Hepatic stellate cell (primary cell): ENCODE measurements at regions not wholly inside any gene's neighbourhood (a gene's known extent, or its start where the extent isn't known, plus 50 kb on each side); places are given as distances from the start of the nearest gene placed in this dataset.
"Not testable (repeated sequence)": the region's sequence is repeated elsewhere in the genome, so short reads cannot be mapped to it uniquely, and the experiment has no call there.

Experiments used
- DNase-seq: peaks from one replicate; pipeline ENCODE4 v3.0.0; 2011; ENCODE audit warnings: low spot score

DNA sequence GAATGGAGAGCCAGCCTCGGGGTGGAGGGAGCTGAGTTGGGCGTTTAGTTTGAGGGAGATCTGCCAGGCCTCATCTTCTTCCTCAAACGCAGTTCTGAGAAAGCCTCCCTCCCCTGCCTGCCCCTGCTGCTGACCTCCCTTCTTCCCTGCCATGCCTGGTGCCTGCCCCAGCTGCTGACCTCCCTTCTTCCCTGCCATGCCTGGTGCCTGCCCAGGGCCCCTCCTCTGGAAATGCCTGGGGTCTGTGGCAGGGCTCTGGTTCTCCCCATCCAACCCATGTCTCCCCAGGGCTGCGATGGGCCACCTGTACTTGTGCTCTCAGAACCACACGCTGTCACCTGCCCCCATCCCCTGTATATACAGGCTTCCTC is 114.6 kb downstream of the VEGFA start:
- no peak for DNase-seq

GRCh38 chr6:43883847-43884651 is 114.0 kb downstream of the VEGFA start:
- no peak for DNase-seq

DNA sequence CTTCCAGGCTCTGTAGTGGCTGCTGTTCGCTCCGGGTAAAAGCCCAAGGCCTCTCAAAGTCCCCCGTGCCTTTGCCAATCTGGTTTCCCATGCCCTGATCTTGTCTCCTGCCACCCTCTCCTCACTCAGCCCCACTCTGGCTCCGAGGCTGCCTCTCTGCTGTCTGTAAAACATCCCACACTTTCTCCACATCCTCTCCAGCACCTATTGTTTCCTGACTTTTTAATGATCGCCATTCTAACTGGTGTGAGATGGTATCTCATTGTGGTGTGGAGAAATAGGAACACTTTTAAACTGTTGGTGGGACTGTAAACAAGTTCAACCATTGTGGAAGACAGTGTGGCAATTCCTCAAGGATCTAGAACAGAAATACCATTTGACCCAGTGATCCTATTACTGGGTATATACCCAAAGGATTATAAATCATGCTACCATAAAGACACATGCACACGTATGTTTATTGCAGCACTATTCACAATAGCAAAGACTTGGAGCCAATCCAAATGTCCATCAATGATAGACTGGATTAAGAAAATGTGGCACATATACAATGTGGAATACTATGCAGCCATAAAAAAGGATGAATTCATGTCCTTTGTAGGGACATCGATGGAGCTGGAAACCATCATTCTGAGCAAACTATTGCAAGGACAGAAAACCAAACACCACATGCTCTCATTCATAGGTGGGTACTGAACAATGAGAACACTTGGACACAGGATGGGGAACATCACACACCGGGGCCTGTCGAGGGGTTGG is 112.9 kb downstream of the VEGFA start:
- not testable (repeated sequence) for DNase-seq

DNA sequence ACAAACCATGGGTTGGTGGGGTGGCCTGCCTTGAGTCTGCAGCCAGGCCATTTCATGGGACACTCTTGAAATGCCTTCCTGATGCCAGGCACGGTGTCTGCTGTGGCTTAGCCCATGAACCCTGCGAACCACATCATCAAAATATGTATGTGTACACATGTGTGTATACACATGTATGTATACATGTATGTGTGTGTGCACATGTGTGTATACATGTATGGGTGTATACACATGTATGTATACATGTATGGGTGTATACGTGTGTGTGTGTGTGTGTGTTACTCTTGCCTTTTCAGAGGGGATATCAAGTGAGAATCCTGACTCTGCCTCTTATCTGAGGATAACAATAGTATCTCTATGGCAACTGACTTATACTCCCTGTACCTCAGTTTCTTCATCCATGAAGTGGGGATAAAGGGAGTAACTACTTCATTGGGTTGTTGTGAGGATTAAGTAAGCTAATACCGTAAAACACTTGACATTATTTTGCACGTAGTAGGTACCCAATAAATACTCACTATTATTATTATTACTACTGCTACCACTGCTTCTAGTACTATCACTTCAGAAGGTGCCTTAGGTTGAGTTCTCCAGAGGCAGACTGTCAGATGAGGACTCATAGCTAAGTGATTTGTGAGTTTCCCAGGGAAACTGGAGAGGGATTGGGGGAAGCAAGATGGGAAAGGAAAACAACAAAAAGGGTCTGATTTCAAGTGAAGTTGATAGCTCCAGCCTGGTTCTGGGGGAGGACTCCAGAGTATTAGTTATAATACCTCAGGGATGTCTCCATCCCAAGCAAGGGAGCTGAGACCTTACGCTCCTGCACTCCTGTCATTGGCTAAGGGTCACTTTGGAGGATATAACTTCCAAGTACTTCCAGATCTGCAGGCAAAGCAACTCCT is 110.5 kb downstream of the VEGFA start:
- no peak for DNase-seq

DNA sequence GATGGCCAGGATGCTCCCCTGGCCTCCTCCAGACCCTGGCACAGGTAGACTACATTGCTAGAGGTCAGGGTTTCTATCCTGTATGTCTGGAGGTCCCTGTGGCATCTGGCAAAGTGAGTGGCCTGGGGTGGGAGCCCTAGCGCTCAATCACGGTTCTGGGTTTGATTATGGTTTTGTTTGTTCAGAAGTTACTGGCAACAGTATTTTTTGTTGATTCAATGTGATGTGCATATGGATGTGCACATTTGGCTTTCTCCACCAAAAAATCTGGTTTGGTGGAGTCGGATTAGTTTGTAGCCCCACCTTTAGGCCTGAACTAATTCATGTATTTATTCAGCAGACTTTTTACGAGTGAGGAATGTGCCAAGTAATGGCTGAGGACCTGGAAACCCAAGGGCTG is 109.7 kb downstream of the VEGFA start:
- no peak for DNase-seq

- DNase-seq, result no peak
Observed at GRCh38 chr6:43878823-43879495, 108.9 kb downstream of the VEGFA start.

DNA sequence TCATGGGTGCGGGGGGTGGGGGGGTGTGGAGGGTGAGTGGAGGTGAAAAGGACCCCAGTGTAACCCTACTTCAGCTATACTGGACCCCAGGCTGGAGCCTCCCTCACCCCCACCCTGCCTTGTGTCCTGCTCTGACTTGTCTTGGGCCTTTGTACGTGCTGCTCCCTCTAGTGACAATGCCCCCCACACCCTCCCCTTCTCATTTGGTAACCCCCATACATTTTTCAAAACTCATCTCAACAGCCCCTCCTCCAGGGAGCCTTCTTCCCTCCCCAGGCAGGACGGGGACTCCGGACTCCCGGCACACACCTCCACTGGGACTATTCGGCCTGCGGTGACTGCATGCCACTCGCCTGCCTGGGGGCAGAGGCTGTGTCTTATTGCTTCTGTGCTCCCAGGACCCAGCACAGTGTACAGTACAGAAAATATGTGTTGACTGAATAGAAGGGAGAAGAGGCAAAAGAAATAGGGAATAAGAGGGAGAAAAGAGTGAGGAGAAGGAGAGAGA is 108.2 kb downstream of the VEGFA start:
- no peak for DNase-seq

DNA sequence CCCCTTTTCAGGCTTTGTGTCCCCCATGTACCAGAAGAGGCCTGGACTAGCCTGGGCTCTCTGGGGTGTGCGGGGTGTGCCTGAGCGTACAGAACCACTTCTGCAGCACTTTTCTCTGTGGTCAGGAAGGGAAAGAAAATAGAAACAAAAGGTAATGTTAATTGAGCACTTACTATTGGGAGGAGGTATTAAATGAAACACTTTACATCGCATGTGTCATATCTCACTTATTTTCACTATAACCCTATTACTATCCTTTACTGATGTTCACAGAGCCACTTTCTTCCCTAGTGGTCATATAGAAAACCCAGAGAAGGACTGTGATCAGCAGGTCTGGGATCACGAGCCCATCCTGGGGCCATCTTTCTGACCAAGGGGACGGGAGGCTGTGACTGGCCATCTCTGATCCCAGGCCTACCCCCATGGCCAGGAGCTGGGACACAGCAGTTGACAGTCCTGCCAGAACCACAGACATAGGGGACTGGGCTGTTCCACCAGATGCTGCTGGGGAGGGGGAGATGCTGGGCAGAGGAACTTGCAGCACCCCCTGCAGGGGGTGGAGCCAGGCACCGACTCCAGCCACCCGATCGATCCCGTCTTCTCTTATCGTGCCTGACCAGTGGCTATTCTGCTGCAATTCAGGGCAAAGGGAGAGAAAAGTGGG is 107.6 kb downstream of the VEGFA start:
- DNase-seq, result no peak

DNA sequence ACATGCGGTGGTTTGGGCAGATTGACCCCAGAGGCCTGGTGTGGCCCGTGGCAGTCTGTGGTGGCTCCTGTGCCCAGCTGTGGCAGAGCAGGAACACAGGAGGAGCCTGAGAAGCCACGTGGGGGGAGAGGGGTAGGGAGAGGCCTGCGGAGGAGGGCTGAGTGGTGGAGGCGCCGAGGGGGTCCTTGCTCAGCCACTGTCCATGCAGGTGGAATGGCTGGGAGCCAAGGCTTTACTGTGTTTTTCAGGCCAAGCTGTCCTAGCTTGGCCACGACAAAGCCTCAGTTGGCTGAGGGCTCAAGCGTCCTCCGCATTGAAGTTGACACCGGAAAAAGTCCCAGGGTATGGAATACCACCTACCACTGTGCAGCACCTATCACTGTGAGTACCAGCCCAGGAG is 107.0 kb downstream of the VEGFA start:
- no peak for DNase-seq

- no peak for DNase-seq
Observed at GRCh38 chr6:43876602-43877001, 106.6 kb downstream of the VEGFA start.

DNA sequence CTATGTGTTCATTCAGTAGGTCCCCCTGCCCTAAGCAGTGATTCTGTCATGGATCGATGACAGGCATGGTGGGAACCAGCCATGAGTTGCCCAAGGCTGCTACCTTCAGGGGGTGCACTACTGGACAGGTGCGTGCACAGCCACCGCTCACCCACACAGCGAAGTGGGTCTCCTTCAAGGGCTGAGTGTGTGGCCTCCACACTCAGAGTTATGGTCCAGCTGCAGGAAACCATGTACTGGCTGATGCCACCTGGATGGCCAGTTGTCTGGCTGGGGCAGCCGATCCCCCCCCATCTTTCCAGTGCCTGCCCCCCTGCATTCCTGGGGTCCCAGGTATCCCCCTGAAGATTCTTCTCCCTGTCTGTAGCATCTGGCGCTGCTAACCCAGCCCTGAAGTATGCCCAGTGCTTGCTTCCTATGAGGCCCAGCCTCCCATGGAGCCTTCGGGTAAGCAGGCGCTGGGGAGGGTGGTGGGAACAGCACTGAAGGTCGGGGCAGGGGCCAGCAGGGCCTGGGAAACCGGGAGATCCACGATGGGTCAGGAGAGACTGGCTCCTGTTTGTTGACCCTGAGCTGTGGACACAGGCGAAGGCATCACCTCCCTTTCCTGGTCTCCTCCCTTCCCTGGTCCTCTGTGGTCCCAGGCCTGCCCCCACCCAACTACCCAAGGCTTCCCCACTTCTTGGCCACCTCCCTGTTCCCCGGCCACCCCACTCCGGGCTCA is 106.0 kb downstream of the VEGFA start:
- DNase-seq, result no peak

DNA sequence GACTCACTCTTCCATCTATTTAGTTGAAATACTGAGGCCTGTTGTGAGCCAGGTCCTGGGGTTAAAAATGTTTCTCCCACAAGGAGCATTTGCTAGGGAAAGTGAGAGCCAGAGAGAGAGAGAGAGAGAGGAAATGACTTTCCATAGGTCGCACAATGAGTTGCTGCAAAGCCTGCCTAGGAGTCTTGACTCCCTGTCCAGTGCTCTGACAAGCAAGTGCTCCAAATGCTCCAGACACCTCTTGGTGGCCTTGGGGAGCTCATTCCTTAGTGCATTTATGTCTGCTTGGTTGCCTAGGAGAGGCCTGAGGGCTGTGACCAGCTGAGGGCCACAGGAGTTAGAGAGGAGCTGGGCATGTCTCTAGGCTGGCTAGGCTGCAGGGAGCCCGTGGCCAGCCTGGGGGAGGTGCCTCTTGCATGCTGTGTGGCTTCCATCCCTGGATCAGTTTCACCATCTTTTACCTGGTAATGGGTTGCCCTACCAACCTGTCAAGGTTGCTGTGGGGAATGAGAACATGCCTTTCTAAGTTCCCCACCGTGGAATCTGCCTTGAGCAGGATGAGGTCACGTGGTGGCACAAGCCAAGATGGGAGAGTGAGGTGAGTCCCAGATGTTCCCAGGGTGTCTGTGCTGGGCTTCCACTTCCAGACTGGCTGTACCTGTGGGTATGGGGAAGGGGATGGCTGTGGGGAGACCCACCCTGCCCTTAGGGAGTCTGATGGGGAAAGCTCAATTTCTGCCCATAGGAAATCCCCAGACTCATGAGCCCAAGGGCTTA is 105.0 kb downstream of the VEGFA start:
- DNase-seq, result no peak

- no peak for DNase-seq
Observed at GRCh38 chr6:43873806-43874714, 104.0 kb downstream of the VEGFA start.

DNA sequence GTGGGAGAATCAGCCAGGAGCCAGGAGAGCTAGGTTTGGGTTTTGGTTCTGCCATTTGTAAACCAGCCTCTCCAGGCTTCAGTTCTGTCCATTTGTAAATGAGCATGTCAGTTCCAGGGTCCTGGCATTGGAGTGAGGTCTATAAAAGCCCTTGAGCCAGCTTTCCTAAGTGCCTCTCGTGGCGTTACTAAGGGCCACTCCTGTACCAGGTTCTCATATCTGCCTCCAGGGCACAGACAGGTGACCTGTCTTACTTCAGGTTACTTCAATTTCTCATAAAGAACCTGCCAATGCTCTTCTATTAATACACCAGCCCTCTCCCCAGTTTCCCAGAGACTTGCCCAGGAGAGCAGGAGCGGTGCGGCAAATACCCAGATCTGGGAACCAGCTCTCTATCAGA is 101.9 kb downstream of the VEGFA start:
- no peak for DNase-seq

DNA sequence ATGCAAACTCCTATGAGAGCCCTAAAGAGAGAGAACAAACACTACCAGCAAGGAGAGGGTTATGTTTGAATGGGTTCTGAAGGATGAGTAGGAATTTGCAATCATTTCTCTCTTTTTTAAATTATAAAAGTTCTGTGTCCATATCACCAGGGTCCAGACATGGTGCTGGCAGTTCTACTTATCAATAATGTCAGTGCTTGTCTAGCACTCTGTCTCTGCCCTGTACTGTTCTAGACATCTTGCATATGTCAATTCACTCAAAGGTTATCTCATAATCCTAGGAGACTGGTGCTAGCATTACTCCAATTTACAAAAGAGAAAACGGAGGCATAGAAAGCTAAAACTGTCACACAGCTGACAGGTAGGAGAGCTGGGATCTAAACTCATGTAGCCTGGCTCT is 101.3 kb downstream of the VEGFA start:
- DNase-seq, result no peak

DNA sequence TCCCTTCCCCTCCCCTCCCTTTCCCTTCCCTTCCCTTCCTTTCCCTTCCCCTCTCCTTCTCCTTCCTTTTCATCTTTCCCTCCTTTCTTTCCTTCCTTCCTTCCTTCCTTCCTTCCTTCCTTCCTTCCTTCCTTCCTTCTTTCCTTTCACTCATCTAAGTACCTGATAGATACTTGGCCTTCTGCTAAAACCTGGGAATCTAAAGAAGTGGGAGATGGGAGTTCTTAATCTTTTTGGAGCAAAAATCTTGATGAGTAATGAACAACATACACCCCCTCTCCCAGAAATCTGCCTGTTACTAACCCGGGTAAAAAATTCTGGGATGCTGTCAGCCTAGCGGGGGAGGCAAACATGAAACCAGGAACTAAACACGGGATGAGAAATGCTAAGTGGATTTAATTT is 100.7 kb downstream of the VEGFA start:
- DNase-seq, result peak; percentile 70

GRCh38 chr6:43869792-43870659 is 100.0 kb downstream of the VEGFA start:
- no peak for DNase-seq
